ENCODE measurements at regions not wholly inside any gene's neighbourhood (a gene's known extent, or its start where the extent isn't known, plus 50 kb on each side); places are given as distances from the start of the nearest gene placed in this dataset.

DNA sequence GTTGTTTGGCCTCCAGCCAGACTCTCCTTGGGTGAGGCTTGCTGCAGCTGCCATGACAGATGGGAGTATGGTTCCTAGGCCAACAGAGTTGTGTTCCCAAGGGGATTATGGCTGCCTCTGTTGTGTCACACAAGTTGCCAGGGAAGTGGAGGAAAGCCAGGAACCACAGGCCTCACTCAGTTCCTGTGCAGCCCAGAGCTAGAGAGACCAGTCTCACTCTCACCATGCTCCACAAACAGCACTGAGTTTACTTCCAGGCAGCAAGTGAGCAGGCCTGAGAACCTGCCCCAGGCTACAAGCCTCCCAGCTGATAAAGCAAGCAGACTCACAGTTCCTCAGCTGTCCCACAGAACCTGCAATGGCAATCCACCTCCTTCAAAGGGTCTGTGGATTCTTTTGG, 273.6 kb upstream of the TAS2R1 start:
- Histone ChIP-seq H3K27ac (ENCODE audit: extremely low read length, insufficient read depth, low read length) (no peak overlapping the region), H3K36me3 (replicated peaks in 1 of 2; ENCODE audit: control insufficient read depth in 1 of 2, insufficient read depth in 2 of 2, low read length in 2 of 2) (no peaks in the 10 kb centered on the region), H3K4me1 (ENCODE audit: insufficient read depth, low read length) (no peaks in the 10 kb centered on the region), H3K9me3 (ENCODE audit: low read length) (no peaks in the 10 kb centered on the region), H3K4me3 (replicated peaks in 1 of 3; ENCODE audit: insufficient read depth in 1 of 3, low read depth in 2 of 3, low read length in 3 of 3) (no peak overlapping the region), H3K4me2 (ENCODE audit: low read depth, low read length) (no peak overlapping the region), H2AFZ (ENCODE audit: low read length) (no peak overlapping the region), H3K79me2 (ENCODE audit: insufficient read depth, low read length) (no peaks in the 10 kb centered on the region), H3K9ac (ENCODE audit: insufficient read depth, low read depth, low read length) (no peak overlapping the region), H4K20me1 (ENCODE audit: insufficient read depth, low read length) (no peaks in the 10 kb centered on the region), H3K27me3 (ENCODE audit: control insufficient read depth in 1 of 2, insufficient read depth in 2 of 2, low read length in 2 of 2) (no peaks in the 10 kb centered on the region)
- TF ChIP-seq ZNF20 (CRISPR knock-in tag; IDR thresholded peaks at IDR 0.05) (no peak), POLR2AphosphoS5 (IDR thresholded peaks at IDR 0.05; ENCODE audit: low read depth, low read length) (no peak), ZNF136 (CRISPR knock-in tag; IDR thresholded peaks at IDR 0.05; ENCODE audit: low read depth) (no peak), FUBP1 (CRISPR knock-in tag; IDR thresholded peaks at IDR 0.05; ENCODE audit: borderline replicate concordance) (no peak), TMF1 (CRISPR knock-in tag; IDR thresholded peaks at IDR 0.05; ENCODE audit: low read depth) (no peak), EP300 (IDR thresholded peaks at IDR 0.05; ENCODE audit: low read depth in 2 of 2, low read length in 2 of 2) (no peak), EP300 (CRISPR knock-in tag; IDR thresholded peaks at IDR 0.05; ENCODE audit: borderline replicate concordance) (no peak), ZNF563 (CRISPR knock-in tag; IDR thresholded peaks at IDR 0.05) (no peak), MTF2 (CRISPR knock-in tag; IDR thresholded peaks at IDR 0.05; ENCODE audit: borderline replicate concordance) (no peak), MIER3 (CRISPR knock-in tag; IDR thresholded peaks at IDR 0.05; ENCODE audit: borderline replicate concordance) (no peak), SNAPC5 (CRISPR knock-in tag; IDR thresholded peaks at IDR 0.05; ENCODE audit: borderline replicate concordance) (no peak), SIX4 (CRISPR knock-in tag; IDR thresholded peaks at IDR 0.05) (no peak), ZFY (CRISPR knock-in tag; IDR thresholded peaks at IDR 0.05) (no peak), ZNF547 (CRISPR knock-in tag; IDR thresholded peaks at IDR 0.05) (no peak), AKAP8 (CRISPR knock-in tag; IDR thresholded peaks at IDR 0.05) (no peak), ZNF30 (CRISPR knock-in tag; IDR thresholded peaks at IDR 0.05) (no peak), ATRX (CRISPR knock-in tag; IDR thresholded peaks at IDR 0.05; ENCODE audit: borderline replicate concordance) (no peak), ZNF234 (CRISPR knock-in tag; conservative IDR thresholded peaks at IDR 0.05) (no peak), MED1 (CRISPR knock-in tag; IDR thresholded peaks at IDR 0.05) (no peak)
- TF ChIP-seq, protein P1, sequence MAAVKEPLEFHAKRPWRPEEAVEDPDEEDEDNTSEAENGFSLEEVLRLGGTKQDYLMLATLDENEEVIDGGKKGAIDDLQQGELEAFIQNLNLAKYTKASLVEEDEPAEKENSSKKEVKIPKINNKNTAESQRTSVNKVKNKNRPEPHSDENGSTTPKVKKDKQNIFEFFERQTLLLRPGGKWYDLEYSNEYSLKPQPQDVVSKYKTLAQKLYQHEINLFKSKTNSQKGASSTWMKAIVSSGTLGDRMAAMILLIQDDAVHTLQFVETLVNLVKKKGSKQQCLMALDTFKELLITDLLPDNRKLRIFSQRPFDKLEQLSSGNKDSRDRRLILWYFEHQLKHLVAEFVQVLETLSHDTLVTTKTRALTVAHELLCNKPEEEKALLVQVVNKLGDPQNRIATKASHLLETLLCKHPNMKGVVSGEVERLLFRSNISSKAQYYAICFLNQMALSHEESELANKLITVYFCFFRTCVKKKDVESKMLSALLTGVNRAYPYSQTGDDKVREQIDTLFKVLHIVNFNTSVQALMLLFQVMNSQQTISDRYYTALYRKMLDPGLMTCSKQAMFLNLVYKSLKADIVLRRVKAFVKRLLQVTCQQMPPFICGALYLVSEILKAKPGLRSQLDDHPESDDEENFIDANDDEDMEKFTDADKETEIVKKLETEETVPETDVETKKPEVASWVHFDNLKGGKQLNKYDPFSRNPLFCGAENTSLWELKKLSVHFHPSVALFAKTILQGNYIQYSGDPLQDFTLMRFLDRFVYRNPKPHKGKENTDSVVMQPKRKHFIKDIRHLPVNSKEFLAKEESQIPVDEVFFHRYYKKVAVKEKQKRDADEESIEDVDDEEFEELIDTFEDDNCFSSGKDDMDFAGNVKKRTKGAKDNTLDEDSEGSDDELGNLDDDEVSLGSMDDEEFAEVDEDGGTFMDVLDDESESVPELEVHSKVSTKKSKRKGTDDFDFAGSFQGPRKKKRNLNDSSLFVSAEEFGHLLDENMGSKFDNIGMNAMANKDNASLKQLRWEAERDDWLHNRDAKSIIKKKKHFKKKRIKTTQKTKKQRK (IDR thresholded peaks at IDR 0.05; ENCODE audit: low read length) = no peak
- intact Hi-C loops (cut with micrococcal nuclease; ENCODE audit: unreplicated experiment) = no loop called here
- DNase-seq (ENCODE audit: low spot score) = no peak
- ATAC-seq = no peak
- in situ Hi-C loops (cut with HindIII; ENCODE audit: extremely low pct_ligation_motif_present, low pct_unique_long_range_greater_than_20kb) = no loop called here
- ChIA-PET CTCF (ENCODE audit: low intra/inter-chr PET ratio, low total read pairs) (no interaction called here), POLR2A (no interaction called here)
- BruUV-seq (replicated peaks) = no TSS peak
- FAIRE-seq = no peak
